ENCODE measurements at regions not wholly inside any gene's neighbourhood (a gene's known extent, or its start where the extent isn't known, plus 50 kb on each side); places are given as distances from the start of the nearest gene placed in this dataset.

- TF ChIP-seq CTCF (IDR thresholded peaks at IDR 0.05) (no peak), POLR2A (IDR thresholded peaks at IDR 0.05) (no peak)
Observed at GRCh38 chr18:55838841-55839240, 250.8 kb upstream of the TCF4 start.
